ENCODE measurements at regions not wholly inside any gene's neighbourhood (a gene's known extent, or its start where the extent isn't known, plus 50 kb on each side); places are given as distances from the start of the nearest gene placed in this dataset.

- no peak for TF ChIP-seq CTCF (IDR thresholded peaks at IDR 0.05; ENCODE audit: borderline replicate concordance, insufficient read depth, low read depth, low read length)
- no peak overlapping the region for H3K4me3 ChIP-seq (ENCODE audit: low read depth, low read length)
These were observed 97.0 kb upstream of the HES1 start for GRCh38 chr3:194038960-194039359.

GRCh38 chr3:194040516-194041273 is 95.3 kb upstream of the HES1 start:
- TF ChIP-seq CTCF (IDR thresholded peaks at IDR 0.05; ENCODE audit: borderline replicate concordance, insufficient read depth, low read depth, low read length): no peak
- H3K4me3 ChIP-seq (ENCODE audit: low read depth, low read length): no peak overlapping the region

GRCh38 chr3:194042927-194043326 is 93.0 kb upstream of the HES1 start:
- no peak overlapping the region for H3K4me3 ChIP-seq (ENCODE audit: low read depth, low read length)
- TF ChIP-seq CTCF (IDR thresholded peaks at IDR 0.05; ENCODE audit: borderline replicate concordance, insufficient read depth, low read depth, low read length): no peak

- TF ChIP-seq CTCF (IDR thresholded peaks at IDR 0.05; ENCODE audit: borderline replicate concordance, insufficient read depth, low read depth, low read length): no peak
- H3K4me3 ChIP-seq (ENCODE audit: low read depth, low read length): no peak overlapping the region
These were observed 92.4 kb upstream of the HES1 start for GRCh38 chr3:194043516-194043915.

- no peak for TF ChIP-seq CTCF (IDR thresholded peaks at IDR 0.05; ENCODE audit: borderline replicate concordance, insufficient read depth, low read depth, low read length)
- no peak overlapping the region for H3K4me3 ChIP-seq (ENCODE audit: low read depth, low read length)
These were observed 90.7 kb upstream of the HES1 start for GRCh38 chr3:194045289-194045688.

GRCh38 chr3:194045919-194046318 is 90.0 kb upstream of the HES1 start:
- H3K4me3 ChIP-seq (ENCODE audit: low read depth, low read length): no peak overlapping the region
- TF ChIP-seq CTCF (IDR thresholded peaks at IDR 0.05; ENCODE audit: borderline replicate concordance, insufficient read depth, low read depth, low read length): no peak

- TF ChIP-seq CTCF (IDR thresholded peaks at IDR 0.05; ENCODE audit: borderline replicate concordance, insufficient read depth, low read depth, low read length): no peak
- H3K4me3 ChIP-seq (ENCODE audit: low read depth, low read length): no peak overlapping the region
These were observed 89.4 kb upstream of the HES1 start for GRCh38 chr3:194046531-194046930.
